ENCODE measurements at regions not wholly inside any gene's neighbourhood (a gene's known extent, or its start where the extent isn't known, plus 50 kb on each side); places are given as distances from the start of the nearest gene placed in this dataset.

DNA sequence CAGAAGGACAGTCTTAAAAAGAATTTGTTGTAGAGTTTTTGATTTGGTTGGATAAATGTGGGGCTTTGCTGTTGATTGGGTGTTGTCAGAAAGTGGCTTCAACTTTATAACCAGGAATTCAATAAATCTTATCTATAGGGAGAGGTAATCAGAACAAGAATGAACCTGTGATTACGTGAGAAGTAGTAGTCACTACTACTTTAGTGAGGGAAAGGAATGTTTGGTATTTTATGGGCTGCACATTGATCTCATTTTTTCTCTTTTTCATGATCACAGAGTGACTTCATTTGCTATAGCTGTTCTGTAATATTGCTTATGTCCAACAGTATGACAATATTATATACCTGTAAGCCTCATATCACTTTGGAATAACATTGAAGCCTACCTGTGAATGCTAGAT lies 485.2 kb upstream of the BCHE start:
- TF ChIP-seq, protein P1, sequence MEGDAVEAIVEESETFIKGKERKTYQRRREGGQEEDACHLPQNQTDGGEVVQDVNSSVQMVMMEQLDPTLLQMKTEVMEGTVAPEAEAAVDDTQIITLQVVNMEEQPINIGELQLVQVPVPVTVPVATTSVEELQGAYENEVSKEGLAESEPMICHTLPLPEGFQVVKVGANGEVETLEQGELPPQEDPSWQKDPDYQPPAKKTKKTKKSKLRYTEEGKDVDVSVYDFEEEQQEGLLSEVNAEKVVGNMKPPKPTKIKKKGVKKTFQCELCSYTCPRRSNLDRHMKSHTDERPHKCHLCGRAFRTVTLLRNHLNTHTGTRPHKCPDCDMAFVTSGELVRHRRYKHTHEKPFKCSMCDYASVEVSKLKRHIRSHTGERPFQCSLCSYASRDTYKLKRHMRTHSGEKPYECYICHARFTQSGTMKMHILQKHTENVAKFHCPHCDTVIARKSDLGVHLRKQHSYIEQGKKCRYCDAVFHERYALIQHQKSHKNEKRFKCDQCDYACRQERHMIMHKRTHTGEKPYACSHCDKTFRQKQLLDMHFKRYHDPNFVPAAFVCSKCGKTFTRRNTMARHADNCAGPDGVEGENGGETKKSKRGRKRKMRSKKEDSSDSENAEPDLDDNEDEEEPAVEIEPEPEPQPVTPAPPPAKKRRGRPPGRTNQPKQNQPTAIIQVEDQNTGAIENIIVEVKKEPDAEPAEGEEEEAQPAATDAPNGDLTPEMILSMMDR (IDR thresholded peaks at IDR 0.05): no peak
- TF ChIP-seq EP300 (IDR thresholded peaks at IDR 0.05) (no peak), POLR2AphosphoS5 (IDR thresholded peaks at IDR 0.05) (no peak), POLR2A (IDR thresholded peaks at IDR 0.05; ENCODE audit: low read depth) (no peak)

Measured in esophagus muscularis mucosa (tissue), 4 donors.